ENCODE measurements at regions not wholly inside any gene's neighbourhood (a gene's known extent, or its start where the extent isn't known, plus 50 kb on each side); places are given as distances from the start of the nearest gene placed in this dataset.

DNA sequence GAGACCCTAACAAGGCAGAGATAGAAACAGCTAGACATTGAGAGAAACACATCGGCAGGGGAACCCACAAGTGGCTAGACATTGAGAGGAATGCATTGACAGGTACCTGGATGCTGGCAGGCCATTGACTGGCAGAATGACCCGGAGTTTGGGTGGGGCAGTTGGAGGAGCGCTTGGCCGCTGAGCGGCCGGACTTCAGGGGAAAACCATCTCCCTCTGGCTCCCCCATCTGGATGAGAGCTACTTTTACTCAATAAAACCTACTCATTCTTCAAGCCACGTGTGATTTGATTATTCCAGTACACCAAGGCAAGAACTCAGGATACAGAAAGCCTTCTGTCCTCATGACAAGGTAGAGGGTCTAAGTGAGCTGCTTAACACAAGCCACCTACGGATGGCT, 473.4 kb downstream of the SLITRK5 start:
- DNase-seq (ENCODE audit: low read depth in 1 of 2, low spot score in 1 of 2) = no peak
- Histone ChIP-seq H3K4me3 (replicated peaks; ENCODE audit: insufficient read depth, low read length) (no peak overlapping the region), H3K27ac (replicated peaks) (no peak overlapping the region), H3K27me3 (ENCODE audit: insufficient read depth, poor library complexity, severe bottlenecking) (no peaks in the 10 kb centered on the region)
- TF ChIP-seq GABPA (IDR thresholded peaks at IDR 0.05; ENCODE audit: low read depth) = no peak
- no peak for TF ChIP-seq REST (IDR thresholded peaks at IDR 0.05; ENCODE audit: insufficient replicate concordance, low read depth)
- TF ChIP-seq CTCF (IDR thresholded peaks at IDR 0.05; ENCODE audit: insufficient read depth, low read length) = no peak
- no peak for TF ChIP-seq POLR2AphosphoS5 (IDR thresholded peaks at IDR 0.05; ENCODE audit: low read depth)
- no peak for TF ChIP-seq SPI1 (IDR thresholded peaks at IDR 0.05; ENCODE audit: borderline replicate concordance, low read depth)

GRCh38 chr13:88153353-88153752, 482.2 kb downstream of the SLITRK5 start:
- no peak for TF ChIP-seq GABPA (IDR thresholded peaks at IDR 0.05; ENCODE audit: low read depth)
- no peaks in the 10 kb centered on the region for H3K27me3 ChIP-seq (ENCODE audit: insufficient read depth, poor library complexity, severe bottlenecking)
- no peak overlapping the region for H3K4me3 ChIP-seq (replicated peaks; ENCODE audit: insufficient read depth, low read length)
- H3K27ac ChIP-seq (replicated peaks) = no peak overlapping the region
- no peak for DNase-seq (ENCODE audit: low read depth in 1 of 2, low spot score in 1 of 2)

GRCh38 chr13:88154001-88154400, 482.8 kb downstream of the SLITRK5 start:
- no peak for TF ChIP-seq GABPA (IDR thresholded peaks at IDR 0.05; ENCODE audit: low read depth)
- no peak for TF ChIP-seq POLR2AphosphoS5 (IDR thresholded peaks at IDR 0.05; ENCODE audit: low read depth)
- TF ChIP-seq REST (IDR thresholded peaks at IDR 0.05; ENCODE audit: insufficient replicate concordance, low read depth) = no peak
- no peak for TF ChIP-seq CTCF (IDR thresholded peaks at IDR 0.05; ENCODE audit: insufficient read depth, low read length)
- TF ChIP-seq SPI1 (IDR thresholded peaks at IDR 0.05; ENCODE audit: borderline replicate concordance, low read depth) = no peak
- no peak for DNase-seq (ENCODE audit: low read depth in 1 of 2, low spot score in 1 of 2)
- H3K4me3 ChIP-seq (replicated peaks; ENCODE audit: insufficient read depth, low read length) = no peak overlapping the region
- no peaks in the 10 kb centered on the region for H3K27me3 ChIP-seq (ENCODE audit: insufficient read depth, poor library complexity, severe bottlenecking)
- no peak overlapping the region for H3K27ac ChIP-seq (replicated peaks)

DNA sequence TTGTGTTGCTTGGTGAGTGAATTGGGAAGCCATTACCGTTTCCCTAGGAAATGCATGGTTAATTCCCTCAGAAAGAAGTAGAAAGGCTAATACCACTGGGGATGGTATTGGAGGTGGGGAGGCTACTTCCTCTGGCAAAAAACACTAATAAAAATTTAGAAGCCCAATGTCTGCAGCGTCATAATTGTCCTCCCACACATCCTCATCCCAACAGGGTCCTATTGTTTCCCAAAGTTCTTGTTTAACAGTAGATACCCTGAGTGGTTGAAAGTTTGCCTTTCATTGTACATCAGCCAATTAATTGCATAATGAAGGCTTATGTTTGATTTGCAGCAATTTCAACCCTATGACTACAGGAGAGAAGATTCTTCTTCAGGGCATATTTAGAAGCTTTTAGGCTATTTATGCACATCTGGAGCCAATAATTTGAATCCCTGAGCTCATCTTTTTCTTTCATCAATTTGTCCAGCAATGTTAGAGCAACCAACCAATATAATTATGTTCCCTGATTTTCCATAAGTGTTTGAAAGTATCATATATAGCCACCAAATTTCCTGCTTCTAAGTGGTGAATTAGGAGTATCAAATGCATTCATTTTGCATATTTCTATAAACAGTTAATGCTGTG, 491.0 kb downstream of the SLITRK5 start:
- no peak for DNase-seq (ENCODE audit: low read depth in 1 of 2, low spot score in 1 of 2)
- H3K27ac ChIP-seq (replicated peaks) = no peak overlapping the region
- no peak for TF ChIP-seq CTCF (IDR thresholded peaks at IDR 0.05; ENCODE audit: insufficient read depth, low read length)
- no peak for TF ChIP-seq REST (IDR thresholded peaks at IDR 0.05; ENCODE audit: insufficient replicate concordance, low read depth)
- TF ChIP-seq GABPA (IDR thresholded peaks at IDR 0.05; ENCODE audit: low read depth) = no peak
- TF ChIP-seq POLR2AphosphoS5 (IDR thresholded peaks at IDR 0.05; ENCODE audit: low read depth) = no peak
- TF ChIP-seq SPI1 (IDR thresholded peaks at IDR 0.05; ENCODE audit: borderline replicate concordance, low read depth) = no peak
- no peaks in the 10 kb centered on the region for H3K27me3 ChIP-seq (ENCODE audit: insufficient read depth, poor library complexity, severe bottlenecking)
- H3K4me3 ChIP-seq (replicated peaks; ENCODE audit: insufficient read depth, low read length) = no peak overlapping the region
